H1 (cell line): ENCODE measurements at regions not wholly inside any gene's neighbourhood (a gene's known extent, or its start where the extent isn't known, plus 50 kb on each side); places are given as distances from the start of the nearest gene placed in this dataset.

Experiments
- CTCF ChIA-PET: fragments of 300-600 bp; sonication (Branson Sonifier 250); formaldehyde crosslinking; loops from one replicate; lab custom pipeline; 2021; ENCODE audit not compliant: partially characterized antibody; lab: Charles Lee
- POLR2A ChIA-PET: fragments of 300-600 bp; sonication (Branson Sonifier 250); formaldehyde crosslinking; loops from one replicate; lab custom pipeline; 2021; ENCODE audit warnings: inconsistent platforms; ENCODE audit not compliant: partially characterized antibody; lab: Charles Lee
- DNase-seq, 2 experiments: peaks; one replicate each; pipeline versions ENCODE4 v3.0.0 to v3.0.0-alpha.2; 2010 to 2022; ENCODE audit warnings: low spot score in 2 of 2, low read depth in 1 of 2, mixed read lengths in 1 of 2
- FAIRE-seq: peaks from 2 replicates; lab custom pipeline; 2011; peaks lifted over from hg19 to GRCh38; lab: Jason Lieb, UNC
- H2AFZ ChIP-seq: 2 replicates; pipeline ENCODE4 v1.8.1; 2012; ENCODE audit warnings: low read length, inconsistent platforms
- H2AK5ac ChIP-seq: 2 replicates; pipeline ENCODE4 v1.6.1; 2013; ENCODE audit warnings: low read depth, low read length
- H2BK120ac ChIP-seq: replicated peaks from 2 replicates; pipeline ENCODE3; 2013; ENCODE audit warnings: low read depth, low read length, inconsistent platforms
- H2BK12ac ChIP-seq: 2 replicates; pipeline ENCODE4 v1.6.1; 2013; ENCODE audit warnings: low read depth, low read length
- H2BK15ac ChIP-seq: 2 replicates; pipeline ENCODE4 v1.6.1; 2013; ENCODE audit warnings: low read length
- H2BK20ac ChIP-seq: 2 replicates; pipeline ENCODE4 v1.6.1; 2013; ENCODE audit warnings: low read length
- H2BK5ac ChIP-seq: 2 replicates; pipeline ENCODE4 v1.6.1; 2013; ENCODE audit warnings: low read depth, low read length
- H3K14ac ChIP-seq: 2 replicates; pipeline ENCODE4 v1.6.1; 2013; ENCODE audit warnings: inconsistent platforms; ENCODE audit not compliant: insufficient read length
- H3K18ac ChIP-seq: 2 replicates; pipeline ENCODE4 v1.6.1; 2013; ENCODE audit warnings: low read length; ENCODE audit errors: extremely low read depth
- H3K23ac ChIP-seq: 2 replicates; pipeline ENCODE4 v1.6.1; 2013; ENCODE audit warnings: inconsistent platforms; ENCODE audit not compliant: insufficient read length
- H3K23me2 ChIP-seq: 2 replicates; pipeline ENCODE4 v1.6.1; 2013; ENCODE audit warnings: low read depth, low read length
- H3K27ac ChIP-seq: 2 replicates; pipeline ENCODE4 v1.6.1; 2011; ENCODE audit warnings: low read depth, low read length, inconsistent platforms
- H3K27me3 ChIP-seq, 4 experiments: replicated peaks in 1 of 4; 1 replicate in 1 of 4; 2 replicates in 3 of 4; pipeline versions ENCODE4 v1.6.1 to v1.8.1; 2011 to 2013; ENCODE audit warnings: low read length in 3 of 4, mild to moderate bottlenecking in 3 of 4, inconsistent platforms in 2 of 4, mixed read lengths in 2 of 4, moderate library complexity in 1 of 4; ENCODE audit not compliant: control insufficient read depth in 3 of 4, insufficient read depth in 3 of 4; ENCODE audit errors: extremely low read depth in 1 of 4
- H3K36me3 ChIP-seq, 4 experiments: 2 replicates each; pipeline versions ENCODE4 v1.6.1 to v1.8.1; 2011 to 2013; ENCODE audit warnings: mild to moderate bottlenecking in 4 of 4, low read length in 3 of 4, moderate library complexity in 2 of 4, control low read depth in 1 of 4, inconsistent platforms in 1 of 4; ENCODE audit not compliant: insufficient read depth in 4 of 4, control insufficient read depth in 2 of 4
- H3K4ac ChIP-seq: replicated peaks from 2 replicates; pipeline ENCODE3; 2013; ENCODE audit warnings: low read length, low read depth, mixed read lengths, inconsistent platforms; ENCODE audit not compliant: insufficient read length
- H3K4me1 ChIP-seq, 4 experiments: replicated peaks in 1 of 4; 1 replicate in 1 of 4; 2 replicates in 3 of 4; pipeline versions ENCODE4 v1.6.1 to v1.8.1; 2011 to 2013; ENCODE audit warnings: low read length in 3 of 4, inconsistent platforms in 2 of 4, mixed read lengths in 1 of 4; ENCODE audit not compliant: insufficient read depth in 4 of 4, control insufficient read depth in 3 of 4
- H3K4me2 ChIP-seq, 2 experiments: 2 replicates each; pipeline versions ENCODE4 v1.6.1 to v1.8.1; 2011 to 2013; ENCODE audit warnings: low read depth in 2 of 2, low read length in 2 of 2, control low read depth in 1 of 2, inconsistent platforms in 1 of 2, mild to moderate bottlenecking in 1 of 2; ENCODE audit not compliant: insufficient read depth in 1 of 2
- H3K4me3 ChIP-seq, 4 experiments: fragments of 200-600, 300-600 bp in 1 of 4; sonication (generic), shearing (Covaris generic), sonication (Bioruptor Twin) in 1 of 4; 2 replicates each; pipeline versions ENCODE4 v1.5.1 to v1.8.1; 2011 to 2016; ENCODE audit warnings: low read length in 4 of 4, low read depth in 3 of 4, control low read depth in 2 of 4, inconsistent platforms in 2 of 4, mild to moderate bottlenecking in 2 of 4, mixed read lengths in 1 of 4, moderate library complexity in 1 of 4; ENCODE audit not compliant: insufficient read depth in 2 of 4; ENCODE audit errors: extremely low read depth in 1 of 4
- H3K56ac ChIP-seq: replicated peaks from 2 replicates; pipeline ENCODE3; 2013; ENCODE audit warnings: low read depth, mild to moderate bottlenecking, mixed read lengths, low read length, inconsistent platforms; ENCODE audit not compliant: insufficient read length
- H3K79me1 ChIP-seq: 2 replicates; pipeline ENCODE4 v1.6.1; 2013; ENCODE audit warnings: low read depth, low read length, control low read depth
- H3K79me2 ChIP-seq, 2 experiments: 2 replicates each; pipeline versions ENCODE4 v1.6.1 to v1.8.1; 2012 to 2013; ENCODE audit warnings: low read length in 2 of 2, mild to moderate bottlenecking in 2 of 2, inconsistent platforms in 1 of 2; ENCODE audit not compliant: insufficient read depth in 2 of 2, control insufficient read depth in 1 of 2
- H3K9ac ChIP-seq, 4 experiments: replicated peaks in 1 of 4; 1 replicate in 1 of 4; 2 replicates in 3 of 4; pipeline versions ENCODE4 v1.6.1 to v1.8.1; 2011 to 2013; ENCODE audit warnings: low read depth in 3 of 4, low read length in 3 of 4, control low read depth in 2 of 4, mild to moderate bottlenecking in 2 of 4, moderate library complexity in 2 of 4, inconsistent platforms in 1 of 4; ENCODE audit errors: extremely low read depth in 1 of 4
- H3K9me3 ChIP-seq, 2 experiments: 2 replicates each; pipeline versions ENCODE4 v1.6.1 to v1.8.1; 2012 to 2013; ENCODE audit warnings: mild to moderate bottlenecking in 2 of 2, moderate library complexity in 2 of 2, control low read depth in 1 of 2, inconsistent platforms in 1 of 2, low read depth in 1 of 2, low read length in 1 of 2, mixed read lengths in 1 of 2; ENCODE audit not compliant: insufficient read depth in 2 of 2
- H4K20me1 ChIP-seq, 2 experiments: replicated peaks in 1 of 2; 2 replicates each; pipeline versions ENCODE3 to v1.8.1; 2011 to 2013; ENCODE audit warnings: inconsistent platforms in 2 of 2, low read length in 2 of 2, mild to moderate bottlenecking in 1 of 2; ENCODE audit not compliant: insufficient read depth in 2 of 2, control insufficient read depth in 1 of 2
- H4K5ac ChIP-seq: 2 replicates; pipeline ENCODE4 v1.6.1; 2013; ENCODE audit warnings: low read length, low read depth, mixed read lengths, inconsistent platforms; ENCODE audit not compliant: insufficient read length
- H4K8ac ChIP-seq: 2 replicates; pipeline ENCODE4 v1.8.0; 2013; ENCODE audit warnings: mild to moderate bottlenecking, moderate library complexity, low read length, inconsistent platforms; ENCODE audit not compliant: insufficient read depth; ENCODE audit errors: extremely low read depth
- H4K91ac ChIP-seq: replicated peaks from 2 replicates; pipeline ENCODE3; 2013; ENCODE audit warnings: low read length, mixed read lengths, inconsistent platforms; ENCODE audit not compliant: insufficient read length
- ASH2L ChIP-seq: fragments of 200-600, 300-600 bp; sonication (generic); IDR thresholded peaks from one replicate; pipeline ENCODE4 v1.7.1; 2017; ENCODE audit warnings: low read length
- EZH2 ChIP-seq: fragments of 200-600 bp; sonication (generic); IDR thresholded peaks from 2 replicates; pipeline ENCODE4 v1.7.1; 2012; ENCODE audit warnings: low read depth, mild to moderate bottlenecking, moderate library complexity, low read length, inconsistent platforms; ENCODE audit not compliant: severe bottlenecking
- GTF2F1 ChIP-seq: IDR thresholded peaks from 2 replicates; pipeline ENCODE4 v1.6.1; 2012; ENCODE audit warnings: low read depth, low read length, improper control_type of control experiment, borderline replicate concordance
- KDM5A ChIP-seq: fragments of 200-600 bp; IDR thresholded peaks from 2 replicates; pipeline ENCODE4 v1.7.1; 2012; ENCODE audit warnings: mild to moderate bottlenecking, low read length, inconsistent platforms, mixed read lengths
- SP1 ChIP-seq: IDR thresholded peaks from 2 replicates; pipeline ENCODE4 v1.6.1; 2011; ENCODE audit warnings: low read depth, low read length
- WGBS, 2 experiments: shearing (Covaris generic) in 1 of 2; methylation state at CpG; one replicate each; pipeline versions ENCODE4 v1.1.6 to v1.1.7; 2013 to 2015; ENCODE audit warnings: low lambda C conversion rate in 2 of 2, mixed read lengths in 2 of 2, inconsistent platforms in 1 of 2, low coverage in 1 of 2, missing lambda C conversion rate in 1 of 2; ENCODE audit not compliant: insufficient replicate concordance in 2 of 2, insufficient coverage in 1 of 2, insufficient read length in 1 of 2; ENCODE audit errors: extremely low coverage in 1 of 2, missing lambda C conversion rate in 1 of 2; 5-methylcytosine and 5-hydroxymethylcytosine counted together

- H2BK120ac ChIP-seq = no peak overlapping the region
- no peaks in the 10 kb centered on the region for H3K23me2 ChIP-seq
- no peak overlapping the region for H2AK5ac ChIP-seq
- H3K9me3 ChIP-seq = no peaks in the 10 kb centered on the region; a peak in 1 of 4 replicates
- no peak overlapping the region for H2BK5ac ChIP-seq
- H2BK20ac ChIP-seq = no peak overlapping the region
- no peak overlapping the region for H2BK12ac ChIP-seq
- no peak overlapping the region for H3K14ac ChIP-seq
- no peak overlapping the region for H4K5ac ChIP-seq
- H3K36me3 ChIP-seq = no peaks in the 10 kb centered on the region
- ChIA-PET POLR2A (no interaction called here), CTCF (interaction anchor here (1.7 kb wide), 1 partner anchor 80 kb away, joined by 3 read pairs; no protein-coding TSS in a partner anchor)
- H3K4ac ChIP-seq = no peak overlapping the region
- H3K27me3 ChIP-seq = peaks cover 0 to 1% (median 0%) of the 10 kb centered on the region in 4 experiments; a peak in 1 of 7 replicates
- H2AFZ ChIP-seq = no peak overlapping the region
- H3K79me1 ChIP-seq = no peaks in the 10 kb centered on the region
- H3K4me1 ChIP-seq = no peaks in the 10 kb centered on the region
- no peak overlapping the region for H3K56ac ChIP-seq
- H3K23ac ChIP-seq = no peak overlapping the region
- no peak for FAIRE-seq
- no peak overlapping the region for H3K18ac ChIP-seq
- no peak overlapping the region for H4K91ac ChIP-seq
- no peak overlapping the region for H3K27ac ChIP-seq
- no peaks in the 10 kb centered on the region for H4K20me1 ChIP-seq
- TF ChIP-seq KDM5A (no peak), EZH2 (no peak), GTF2F1 (no peak), ASH2L (no peak), SP1 (no peak)
- no peak overlapping the region for H3K4me2 ChIP-seq
- H3K9ac ChIP-seq = no peak overlapping the region
- no peak overlapping the region for H2BK15ac ChIP-seq
- no peaks in the 10 kb centered on the region for H3K79me2 ChIP-seq
- no peak for DNase-seq
- WGBS, 2 experiments = 91% methylated on average over 4 of the region's 4 CpGs; no CpG with 5 or more reads in 1 of the 2 experiments
- no peak overlapping the region for H3K4me3 ChIP-seq
- H4K8ac ChIP-seq = no peak overlapping the region
Observed at GRCh38 chr7:114791771-114792170, 130.1 kb upstream of the MDFIC start.
